GM12878 (cell line): ENCODE measurements at regions not wholly inside any gene's neighbourhood (a gene's known extent, or its start where the extent isn't known, plus 50 kb on each side); places are given as distances from the start of the nearest gene placed in this dataset.

Experiments
- ATAC-seq: fragments of 200-7000 bp; cut with Tn5 transposase; 3 replicates; pipeline ENCODE4 v1.9.1; 2020; ENCODE audit warnings: mild to moderate bottlenecking, moderate library complexity
- BruUV-seq: library from RNA; stranded (reverse); fragments of 400-500 nt; replicated peaks from 2 replicates; lab custom pipeline; 2021; lab: Mats Ljungman, UMichigan
- CTCF ChIA-PET: fragments of 300-600 bp; sonication (Branson Sonifier 250); formaldehyde crosslinking; extraction: SDS; loops from one replicate; lab custom pipeline; 2021; ENCODE audit warnings: inconsistent platforms; lab: Yijun Ruan, JAX
- POLR2A ChIA-PET: fragments of 350-600 bp; formaldehyde crosslinking; extraction: SDS; loops from one replicate; lab custom pipeline; 2021; ENCODE audit warnings: inconsistent platforms; lab: Charles Lee
- RAD21 ChIA-PET: fragments of 300-600 bp; sonication (Branson Sonifier 250); formaldehyde crosslinking; loops from one replicate; lab custom pipeline; 2023; ENCODE audit warnings: antibody characterized with exemption; ENCODE audit not compliant: unreplicated experiment; lab: Charles Lee
- SMC1A ChIA-PET: fragments of 300-600 bp; sonication (Branson Sonifier 250); formaldehyde crosslinking; loops from one replicate; lab custom pipeline; 2023; ENCODE audit not compliant: unreplicated experiment, uncharacterized antibody; lab: Charles Lee
- DNase-seq: peaks from one replicate; pipeline ENCODE4 v3.0.0-alpha.2; 2011; ENCODE audit warnings: low read depth, low spot score
- FAIRE-seq: peaks from 3 replicates; lab custom pipeline; 2011; peaks lifted over from hg19 to GRCh38; lab: Jason Lieb, UNC
- H2AFZ ChIP-seq: 2 replicates; pipeline ENCODE4 v1.6.0; 2011; ENCODE audit warnings: low read depth, low read length, control low read depth; ENCODE audit not compliant: control insufficient read depth
- H3K27ac ChIP-seq: 2 replicates; pipeline ENCODE4 v1.5.1; 2011; ENCODE audit warnings: control low read depth; ENCODE audit not compliant: control insufficient read depth, insufficient read depth
- H3K27me3 ChIP-seq, 2 experiments: replicated peaks in 1 of 2; 2 replicates each; pipeline versions ENCODE4 v1.6.0 to v1.6.1; 2011; ENCODE audit warnings: low read length in 1 of 2; ENCODE audit not compliant: control insufficient read depth in 2 of 2, insufficient read depth in 2 of 2
- H3K36me3 ChIP-seq, 2 experiments: 2 replicates each; pipeline ENCODE4 v1.5.1; 2011; ENCODE audit warnings: low read length in 1 of 2; ENCODE audit not compliant: control insufficient read depth in 2 of 2, insufficient read depth in 2 of 2
- H3K4me1 ChIP-seq: 2 replicates; pipeline ENCODE4 v1.6.1; 2011; ENCODE audit warnings: mild to moderate bottlenecking, low read length, moderate library complexity, mixed read lengths; ENCODE audit not compliant: control insufficient read depth, insufficient read depth
- H3K4me2 ChIP-seq: 2 replicates; pipeline ENCODE4 v1.6.0; 2011; ENCODE audit warnings: control low read depth; ENCODE audit not compliant: control insufficient read depth, insufficient read depth
- H3K4me3 ChIP-seq: fragments of 200-600 bp; sonication (generic); 2 replicates; pipeline ENCODE4 v1.5.1; 2016
- H3K79me2 ChIP-seq: 2 replicates; pipeline ENCODE4 v1.6.0; 2011; ENCODE audit warnings: low read length; ENCODE audit not compliant: control insufficient read depth, insufficient read depth
- H3K9ac ChIP-seq: 2 replicates; pipeline ENCODE4 v1.8.0; 2011; ENCODE audit warnings: low read length, control low read depth, mixed read lengths; ENCODE audit not compliant: control insufficient read depth, insufficient read depth
- H3K9me3 ChIP-seq: replicated peaks from 3 replicates; pipeline ENCODE4 v1.5.1; 2011; ENCODE audit warnings: mild to moderate bottlenecking, low read length; ENCODE audit not compliant: control insufficient read depth, insufficient read depth
- H4K20me1 ChIP-seq: 2 replicates; pipeline ENCODE4 v1.6.0; 2011; ENCODE audit not compliant: control insufficient read depth, insufficient read depth
- CHD2 ChIP-seq: IDR thresholded peaks from 2 replicates; pipeline ENCODE4 v1.6.1; 2011; ENCODE audit warnings: low read depth, low read length, improper control_type of control experiment, borderline replicate concordance
- CTCF ChIP-seq, 3 experiments: IDR thresholded peaks in 2 of 3; conservative IDR thresholded peaks in 1 of 3; 2 replicates each; pipeline ENCODE4 v1.5.1; 2011; ENCODE audit warnings: low read depth in 3 of 3, low read length in 3 of 3, mild to moderate bottlenecking in 3 of 3, control low read depth in 2 of 3, moderate library complexity in 2 of 3, inconsistent platforms in 1 of 3, mixed read lengths in 1 of 3; ENCODE audit not compliant: control insufficient read depth in 2 of 3, insufficient read depth in 1 of 3; ENCODE audit errors: extremely low read depth in 1 of 3
- PKNOX1 ChIP-seq: fragments of 450-650 bp; IDR thresholded peaks from 2 replicates; pipeline ENCODE4 v1.6.1; 2016; ENCODE audit warnings: mild to moderate bottlenecking
- PML ChIP-seq: IDR thresholded peaks from 2 replicates; pipeline ENCODE4 v1.6.1; 2012; ENCODE audit warnings: low read length, inconsistent platforms
- RBBP5 ChIP-seq: fragments of 200-600 bp; sonication (generic); conservative IDR thresholded peaks from 2 replicates; pipeline ENCODE4 v1.6.1; 2016
- SMAD5 ChIP-seq: IDR thresholded peaks from 2 replicates; pipeline ENCODE4 v1.6.1; 2016; ENCODE audit warnings: antibody characterized with exemption, low read depth
- SREBF2 ChIP-seq: IDR thresholded peaks from 2 replicates; pipeline ENCODE4 v1.6.1; 2012; ENCODE audit warnings: mild to moderate bottlenecking, low read length
- ZNF24 ChIP-seq: fragments of 450-650 bp; IDR thresholded peaks from 2 replicates; pipeline ENCODE4 v1.6.1; 2017; ENCODE audit warnings: antibody characterized with exemption, mild to moderate bottlenecking
- ZNF274 ChIP-seq: IDR thresholded peaks from one replicate; pipeline ENCODE4 v1.8.0; 2011; ENCODE audit not compliant: insufficient read length, insufficient read depth
- WGBS: methylation state at CpG from one replicate; pipeline ENCODE4 v1.1.6; 2016; ENCODE audit warnings: low lambda C conversion rate; ENCODE audit not compliant: insufficient replicate concordance, insufficient coverage; ENCODE audit errors: missing lambda C conversion rate; 5-methylcytosine and 5-hydroxymethylcytosine counted together
- in situ Hi-C: fragments of 300-500 bp; cut with MboI; formaldehyde crosslinking; loops from 9 replicates; pipeline ENCODE4 v1.14.3; 2018; ENCODE audit warnings: mixed read lengths
- intact Hi-C: fragments of 100-400 bp; cut with micrococcal nuclease; formaldehyde crosslinking; loops from one replicate; pipeline ENCODE4 v1.14.2; 2022; ENCODE audit not compliant: unreplicated experiment
- TF ChIP-seq, protein P1 (sequence below): IDR thresholded peaks from 2 replicates; pipeline ENCODE4 v1.6.1; 2012; ENCODE audit warnings: low read depth, low read length, improper control_type of control experiment
- TF ChIP-seq, protein P2 (sequence below): IDR thresholded peaks from 2 replicates; pipeline ENCODE4 v1.6.1; 2011; ENCODE audit warnings: borderline replicate concordance, low read depth, mild to moderate bottlenecking, moderate library complexity, mixed read lengths, low read length; ENCODE audit not compliant: insufficient read depth; ENCODE audit errors: extremely low read length

GRCh38 chr18:67636597-67637385 is 120.3 kb upstream of the DSEL start:
- H3K27me3 ChIP-seq: no peaks in the 10 kb centered on the region
- POLR2A ChIA-PET: no interaction called here
- 39% methylated on average over 32 of the region's 32 CpGs for WGBS
- RAD21 ChIA-PET: interaction anchor here (0.6 kb wide), 1 partner anchor 174 kb away, joined by 3 read pairs; no protein-coding TSS in a partner anchor
- no peak overlapping the region for H2AFZ ChIP-seq
- H3K4me2 ChIP-seq: no peak overlapping the region
- FAIRE-seq: no peak
- no TSS peak for BruUV-seq
- in situ Hi-C loops (no loop called here), intact Hi-C loops (loop anchor here (10.0 kb wide), 1 partner anchor 58 kb away; no protein-coding TSS in a partner anchor)
- no peak overlapping the region for H3K9ac ChIP-seq
- H3K36me3 ChIP-seq: no peaks in the 10 kb centered on the region
- no peaks in the 10 kb centered on the region for H3K4me1 ChIP-seq
- no peak overlapping the region for H3K27ac ChIP-seq
- no peaks in the 10 kb centered on the region for H3K9me3 ChIP-seq
- CTCF ChIA-PET: no interaction called here
- SMC1A ChIA-PET: no interaction called here
- no peak overlapping the region for H3K4me3 ChIP-seq
- no peak for TF ChIP-seq ZNF274
- no peak for TF ChIP-seq PML
- no peak for TF ChIP-seq CHD2
- TF ChIP-seq, all 136 proteins: peak for 0
- DNase-seq (no peak), ATAC-seq (no peak)
- no peaks in the 10 kb centered on the region for H4K20me1 ChIP-seq
- no peaks in the 10 kb centered on the region for H3K79me2 ChIP-seq

DNA sequence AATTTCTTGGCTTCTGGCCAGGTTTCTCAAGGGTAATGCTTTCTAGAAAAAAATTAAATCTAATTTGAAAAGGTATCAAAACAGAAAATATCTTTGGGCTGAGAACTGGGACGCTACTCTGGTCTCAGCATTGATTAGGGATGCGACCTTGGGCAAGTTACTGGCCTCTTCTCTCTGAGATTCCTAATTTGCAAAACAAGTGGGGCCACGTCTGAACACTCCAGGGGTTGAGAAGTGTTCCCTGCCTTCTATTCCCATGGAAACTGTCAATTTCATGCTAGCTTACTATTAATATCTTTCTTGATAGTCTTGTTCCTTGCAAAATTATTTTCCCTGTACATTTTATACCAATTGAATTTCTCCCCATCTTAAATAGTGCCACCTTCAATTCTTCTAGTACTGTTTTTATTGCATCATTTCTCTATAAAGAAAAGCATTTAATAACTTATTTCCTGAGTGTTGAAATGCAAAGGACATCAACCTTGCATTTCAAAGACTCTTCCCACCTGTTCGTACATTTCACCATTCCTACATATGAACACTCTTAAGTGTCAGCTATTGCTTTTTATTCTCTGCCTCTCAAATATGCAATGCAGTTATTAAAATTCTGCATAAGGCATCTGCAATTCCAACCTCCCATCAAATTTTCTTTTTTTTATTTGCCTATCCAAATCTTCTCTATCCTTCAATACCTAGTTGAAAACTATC is 118.3 kb upstream of the DSEL start:
- H3K4me2 ChIP-seq: no peak overlapping the region
- ATAC-seq (no peak), DNase-seq (no peak), FAIRE-seq (no peak)
- H3K9ac ChIP-seq: no peak overlapping the region
- H3K79me2 ChIP-seq: no peaks in the 10 kb centered on the region
- in situ Hi-C loops: no loop called here
- H3K27me3 ChIP-seq: no peaks in the 10 kb centered on the region
- no peaks in the 10 kb centered on the region for H3K4me1 ChIP-seq
- CTCF ChIA-PET: no interaction called here
- no peak overlapping the region for H3K4me3 ChIP-seq
- H3K36me3 ChIP-seq: no peaks in the 10 kb centered on the region
- intact Hi-C loops: loop anchor here (10.0 kb wide), 1 partner anchor 60 kb away; no protein-coding TSS in a partner anchor
- H3K9me3 ChIP-seq: no peaks in the 10 kb centered on the region
- SMC1A ChIA-PET: no interaction called here
- BruUV-seq: no TSS peak
- RAD21 ChIA-PET: no interaction called here
- no peak overlapping the region for H2AFZ ChIP-seq
- no peaks in the 10 kb centered on the region for H4K20me1 ChIP-seq
- no peak overlapping the region for H3K27ac ChIP-seq
- POLR2A ChIA-PET: no interaction called here
- WGBS: 12% methylated on average over 4 of the region's 4 CpGs
- TF ChIP-seq, protein P1, sequence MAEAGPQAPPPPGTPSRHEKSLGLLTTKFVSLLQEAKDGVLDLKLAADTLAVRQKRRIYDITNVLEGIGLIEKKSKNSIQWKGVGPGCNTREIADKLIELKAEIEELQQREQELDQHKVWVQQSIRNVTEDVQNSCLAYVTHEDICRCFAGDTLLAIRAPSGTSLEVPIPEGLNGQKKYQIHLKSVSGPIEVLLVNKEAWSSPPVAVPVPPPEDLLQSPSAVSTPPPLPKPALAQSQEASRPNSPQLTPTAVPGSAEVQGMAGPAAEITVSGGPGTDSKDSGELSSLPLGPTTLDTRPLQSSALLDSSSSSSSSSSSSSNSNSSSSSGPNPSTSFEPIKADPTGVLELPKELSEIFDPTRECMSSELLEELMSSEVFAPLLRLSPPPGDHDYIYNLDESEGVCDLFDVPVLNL: no peak
- TF ChIP-seq ZNF24 (no peak), PKNOX1 (no peak), RBBP5 (no peak), CTCF (IDR thresholded peaks at IDR 0.05 in 2 of 3, conservative IDR thresholded peaks at IDR 0.05 in 1 of 3; ENCODE audit: control insufficient read depth in 2 of 3, extremely low read depth in 1 of 3, insufficient read depth in 1 of 3, low read depth in 3 of 3, low read length in 3 of 3) (no peak), SREBF2 (no peak), SMAD5 (no peak)
- TF ChIP-seq, protein P2, sequence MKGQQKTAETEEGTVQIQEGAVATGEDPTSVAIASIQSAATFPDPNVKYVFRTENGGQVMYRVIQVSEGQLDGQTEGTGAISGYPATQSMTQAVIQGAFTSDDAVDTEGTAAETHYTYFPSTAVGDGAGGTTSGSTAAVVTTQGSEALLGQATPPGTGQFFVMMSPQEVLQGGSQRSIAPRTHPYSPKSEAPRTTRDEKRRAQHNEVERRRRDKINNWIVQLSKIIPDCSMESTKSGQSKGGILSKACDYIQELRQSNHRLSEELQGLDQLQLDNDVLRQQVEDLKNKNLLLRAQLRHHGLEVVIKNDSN: no peak
